GDM1 (cell line): ENCODE measurements at regions not wholly inside any gene's neighbourhood (a gene's known extent, or its start where the extent isn't known, plus 50 kb on each side); places are given as distances from the start of the nearest gene placed in this dataset.

Experiments
- DNase-seq: peaks from one replicate; lab custom pipeline; 2025; lab: John Stamatoyannopoulos, UW

DNA sequence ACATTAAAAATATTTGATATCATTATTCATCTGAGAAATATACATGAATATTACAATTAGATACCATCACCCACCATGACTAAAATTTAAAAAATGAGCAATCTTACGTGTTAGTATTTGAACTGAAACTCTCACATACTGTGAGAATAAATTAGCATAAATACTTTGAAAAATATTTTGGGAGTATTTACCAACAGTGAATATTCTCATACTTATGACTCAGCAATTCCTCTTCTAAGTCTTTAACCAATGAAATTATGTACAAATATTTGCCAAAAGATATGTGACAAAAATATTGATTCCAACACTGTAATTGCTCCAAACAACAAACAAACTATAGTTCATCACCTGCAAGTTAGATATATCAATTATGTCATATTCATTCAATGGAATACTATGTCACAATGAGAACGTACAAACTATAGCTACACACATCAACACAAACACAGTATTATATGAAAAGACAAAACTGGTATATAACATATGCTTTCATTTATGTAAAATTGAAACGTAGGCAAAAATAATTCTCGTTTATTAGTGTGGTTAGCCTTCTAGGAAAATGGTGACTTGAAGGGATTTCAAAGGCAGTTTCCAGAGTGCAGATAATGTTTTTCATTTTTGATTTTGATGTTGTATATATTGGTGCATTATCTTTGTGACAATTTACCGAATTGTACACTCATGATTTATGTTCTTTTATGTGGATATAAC is 742.2 kb downstream of the SLC16A7 start:
- DNase-seq: no peak

DNA sequence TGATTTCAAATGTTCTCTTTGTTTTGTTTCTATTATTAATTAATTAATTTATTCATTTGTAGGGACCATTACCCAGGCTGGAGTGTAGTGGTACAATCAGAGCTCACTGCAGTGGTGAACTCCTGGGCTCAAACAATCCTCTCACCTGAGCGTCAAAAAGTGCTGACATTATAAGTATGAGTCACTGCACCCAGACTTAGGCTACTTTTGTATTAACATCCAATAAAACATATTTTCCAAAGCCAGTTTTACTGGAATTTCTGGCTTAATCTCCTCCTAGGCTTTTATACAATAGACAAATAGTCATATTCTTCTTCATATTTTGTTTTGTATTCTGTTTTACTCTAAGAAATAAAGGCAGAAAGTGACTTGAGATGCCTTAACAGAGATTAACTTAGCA is 749.6 kb downstream of the SLC16A7 start:
- DNase-seq: no peak

DNA sequence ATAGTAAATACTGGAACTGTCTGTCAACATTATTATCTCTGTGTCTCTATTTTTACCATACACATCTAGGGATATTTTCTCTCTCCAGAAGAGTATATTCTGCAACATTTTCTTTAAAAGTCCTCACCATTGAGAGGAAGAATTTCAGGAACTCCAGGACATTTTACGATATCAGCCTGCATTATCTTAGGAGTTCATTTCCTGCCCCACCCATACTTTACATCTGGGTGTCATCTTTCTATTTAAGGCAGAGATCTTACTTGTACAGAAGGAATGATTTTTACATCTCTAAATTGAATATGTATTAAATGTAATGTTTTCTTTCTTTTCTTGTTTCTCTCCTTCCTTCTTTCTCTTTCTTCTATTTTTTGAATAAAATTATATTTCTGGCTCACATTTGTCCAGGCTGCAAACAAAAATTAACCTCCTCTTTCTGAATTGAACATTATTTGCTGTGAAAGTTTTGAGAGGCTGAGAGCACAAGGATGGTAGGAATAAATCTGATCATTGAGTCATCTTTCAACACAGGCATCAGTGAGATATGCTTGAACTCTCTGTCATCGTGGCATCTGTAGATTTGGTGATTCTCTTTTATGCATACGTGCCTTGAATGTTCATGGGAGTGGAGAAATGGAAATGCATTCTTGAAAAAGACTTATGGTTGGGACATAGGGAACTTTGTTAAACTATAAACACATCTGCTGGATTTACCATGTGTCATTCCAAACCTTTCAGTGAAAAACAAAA is 753.6 kb downstream of the SLC16A7 start:
- no peak for DNase-seq

DNA sequence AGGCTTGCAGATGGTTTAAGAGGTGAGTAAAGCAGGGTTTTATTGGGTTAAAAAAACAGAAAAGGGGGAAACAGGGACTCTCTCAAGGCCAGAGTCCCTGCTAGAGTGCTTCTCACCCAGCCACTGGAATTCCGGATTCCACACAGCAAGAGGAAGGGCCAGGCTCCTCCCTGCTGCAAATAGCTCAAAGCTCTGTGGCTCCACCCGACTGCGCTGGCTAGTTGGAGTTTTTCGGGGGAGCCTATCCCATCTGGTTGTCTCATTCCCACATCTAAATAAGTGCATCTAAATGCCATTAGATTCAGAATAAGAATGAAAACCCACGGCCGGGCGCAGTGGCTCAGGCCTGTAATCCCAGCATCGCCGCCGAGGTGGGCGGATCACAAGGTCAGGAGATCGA is 791.5 kb downstream of the SLC16A7 start:
- DNase-seq: no peak

DNA sequence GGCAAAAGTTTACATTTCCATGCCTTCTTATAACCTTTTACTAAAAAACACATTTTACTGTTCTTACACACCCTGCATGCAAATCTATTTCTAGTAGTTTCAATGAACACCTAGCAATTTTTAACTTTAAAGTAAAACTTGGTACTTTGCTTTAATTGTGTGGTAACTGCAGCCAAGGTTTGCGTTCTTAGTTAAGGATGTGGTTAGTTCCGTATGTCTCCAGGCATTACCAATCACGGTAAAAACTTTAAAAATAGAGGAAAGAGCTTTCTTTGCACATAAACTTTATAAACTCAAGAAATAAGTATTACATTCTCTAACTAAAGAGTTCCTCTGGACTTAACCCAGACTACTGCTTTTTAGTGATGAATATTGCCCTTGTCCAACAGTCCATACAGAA is 795.2 kb downstream of the SLC16A7 start:
- no peak for DNase-seq

DNA sequence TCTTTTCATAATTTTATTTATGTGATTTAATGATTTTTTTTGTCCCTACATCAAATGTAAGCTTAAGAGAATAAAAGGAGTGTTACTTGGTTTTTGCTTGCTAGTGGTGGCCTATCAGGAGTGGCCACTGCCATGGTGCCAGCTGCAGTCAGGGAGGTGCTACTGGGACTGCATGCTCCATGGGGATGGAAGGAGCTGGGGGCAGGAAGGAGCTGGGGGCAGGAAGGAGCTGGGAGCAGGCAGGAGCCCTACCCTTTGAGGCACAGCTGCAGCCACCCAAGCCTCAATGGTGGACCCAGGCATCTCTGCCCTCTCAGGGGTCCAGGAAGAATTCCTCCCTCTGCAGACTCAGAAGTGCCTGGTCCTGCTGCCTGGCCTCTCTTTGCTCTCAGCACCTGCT is 796.0 kb downstream of the SLC16A7 start:
- no peak for DNase-seq

DNA sequence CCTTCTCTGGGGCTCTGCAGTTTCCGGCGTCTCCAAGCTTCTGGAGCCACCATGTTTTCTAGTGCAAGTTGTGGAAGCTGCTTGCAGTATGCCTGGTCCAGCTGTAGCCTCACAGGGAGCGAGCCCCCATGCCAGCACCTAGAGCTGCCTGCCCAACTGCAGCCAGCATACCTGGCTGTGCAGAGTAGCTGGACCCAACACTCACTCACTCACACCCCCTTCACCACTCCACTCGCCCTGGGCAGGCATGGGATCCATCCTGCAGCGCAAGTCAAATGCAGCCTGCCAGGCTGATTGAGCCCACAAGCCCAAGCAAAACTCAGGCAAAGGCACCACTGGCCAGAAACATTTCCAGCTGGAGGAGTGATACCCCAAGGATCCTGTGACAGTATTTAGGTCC is 797.3 kb downstream of the SLC16A7 start:
- no peak for DNase-seq

DNA sequence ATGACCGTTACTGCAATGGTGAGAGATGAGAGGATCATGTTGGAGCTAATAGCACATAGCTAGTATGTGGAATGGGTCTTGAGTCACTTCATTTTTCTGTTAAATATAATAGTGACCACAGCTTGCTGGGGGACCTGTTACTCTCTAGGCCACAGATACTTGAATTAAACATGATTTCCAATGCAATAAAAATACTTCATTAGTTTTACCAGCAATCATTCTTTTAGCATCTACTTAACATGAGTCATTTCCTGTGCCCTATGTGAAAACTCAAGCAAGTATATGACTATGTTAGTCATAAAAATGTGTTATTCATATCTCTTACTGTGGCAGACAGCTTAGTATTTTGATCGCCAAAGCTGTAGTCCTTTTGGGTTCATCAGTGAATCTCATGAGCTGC is 798.8 kb downstream of the SLC16A7 start:
- DNase-seq: no peak

DNA sequence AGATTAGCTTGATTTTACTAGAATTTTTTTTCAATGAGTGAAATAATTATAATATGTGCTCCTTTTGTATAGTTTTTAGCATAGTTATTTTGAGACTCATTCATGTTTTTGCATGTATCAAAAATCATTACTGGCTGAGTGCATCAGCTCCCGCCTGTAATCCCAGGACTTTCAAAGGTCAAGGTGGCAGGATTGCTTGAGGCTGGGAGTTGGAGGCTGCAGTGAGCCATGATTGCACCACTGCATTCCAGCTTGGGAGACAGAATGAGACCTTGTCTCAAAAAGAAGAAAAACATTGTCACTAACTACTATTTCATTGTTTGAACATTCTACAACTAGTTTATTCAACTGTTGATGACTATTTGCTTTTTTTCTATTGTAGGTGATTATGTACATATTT is 802.7 kb downstream of the SLC16A7 start:
- no peak for DNase-seq

DNA sequence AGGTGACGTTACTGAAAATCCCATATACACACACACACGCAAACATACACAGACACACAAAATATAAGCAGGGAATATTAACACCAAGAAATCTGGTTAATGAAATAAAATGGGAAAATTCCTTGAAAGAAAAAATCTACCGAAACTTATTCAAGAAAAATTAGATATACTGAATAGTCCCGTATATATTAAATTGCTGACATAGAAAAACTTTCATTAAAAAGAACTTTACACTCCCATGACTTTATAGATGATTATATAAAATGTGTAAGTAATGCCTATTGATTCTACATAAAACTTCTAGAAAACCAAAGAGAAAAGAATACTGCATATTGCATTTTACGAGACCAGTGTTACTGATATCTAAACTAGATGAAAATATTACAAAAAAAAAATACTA is 803.2 kb downstream of the SLC16A7 start:
- no peak for DNase-seq

DNA sequence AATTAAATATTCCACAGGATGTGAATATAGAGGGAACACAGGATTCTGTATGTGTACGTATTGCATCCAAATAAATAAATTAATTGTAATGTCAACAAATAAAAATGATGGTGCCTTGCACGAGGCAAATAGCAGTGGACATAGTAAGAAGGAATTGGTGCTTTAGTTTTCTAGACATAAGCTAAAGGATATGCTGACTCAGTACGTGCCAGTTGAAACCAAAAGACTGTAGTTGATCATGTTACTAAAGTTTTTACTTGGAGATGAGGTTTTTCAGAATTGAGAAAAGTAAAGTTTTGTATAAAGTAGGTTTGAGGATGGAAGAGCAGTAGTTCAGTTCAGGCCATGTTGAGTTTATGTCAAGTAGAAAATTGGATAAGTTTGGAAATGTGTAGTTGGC is 807.2 kb downstream of the SLC16A7 start:
- no peak for DNase-seq

DNA sequence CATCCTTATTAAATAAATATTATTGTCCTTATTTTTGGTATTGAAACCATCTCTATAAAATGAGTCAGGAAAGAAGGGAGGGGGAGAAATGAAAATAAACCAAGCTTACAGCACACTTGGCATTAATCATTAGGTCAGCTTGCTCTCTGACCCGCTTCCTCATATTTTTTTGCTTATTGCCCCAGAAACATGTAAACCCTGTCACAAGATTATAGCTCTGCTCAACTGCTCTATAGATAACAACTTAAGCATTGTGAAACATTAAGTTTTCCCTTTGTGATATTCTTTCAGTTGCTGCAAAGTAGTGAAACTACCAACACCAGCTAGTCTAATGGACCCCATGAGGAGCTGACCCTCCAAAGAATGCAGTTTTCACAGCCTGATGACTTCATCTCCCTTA is 819.5 kb downstream of the SLC16A7 start:
- no peak for DNase-seq

DNA sequence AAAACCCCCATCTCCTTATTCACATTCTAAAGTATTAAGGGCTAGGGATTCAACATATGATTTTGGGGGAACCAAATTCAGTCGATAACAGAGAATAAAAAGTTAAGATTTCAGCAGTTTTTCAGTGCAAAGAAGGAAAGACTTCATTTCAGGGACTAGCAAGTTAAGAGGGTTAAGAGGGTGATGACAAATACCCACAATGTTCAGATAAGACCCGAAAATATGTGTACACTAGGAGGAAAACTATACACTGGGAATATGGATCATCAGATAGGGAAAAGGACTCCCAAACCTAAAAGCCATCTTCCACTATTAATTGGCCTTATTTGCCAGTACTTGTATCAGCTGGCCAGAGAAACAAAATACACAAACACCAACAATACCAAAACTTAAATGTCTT is 824.2 kb downstream of the SLC16A7 start:
- DNase-seq: no peak

DNA sequence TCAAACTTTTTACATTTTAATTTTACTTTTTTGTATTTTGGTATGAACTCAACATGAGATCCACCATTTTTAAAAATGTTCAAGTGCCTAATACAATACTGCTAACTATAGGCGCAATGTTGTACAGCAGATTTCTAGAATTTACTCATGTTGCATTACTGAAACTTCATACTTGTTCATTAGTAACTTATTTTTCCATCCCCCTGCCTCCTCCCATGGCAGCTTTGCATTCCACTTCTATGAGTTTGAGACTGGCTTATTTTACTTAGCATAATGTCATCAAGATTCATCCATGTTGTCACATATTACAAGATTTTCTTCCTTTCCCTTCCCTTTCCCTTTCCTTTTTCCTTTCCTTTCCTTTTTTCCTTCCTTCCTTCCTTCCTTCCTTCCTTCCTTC is 825.9 kb downstream of the SLC16A7 start:
- no peak for DNase-seq

DNA sequence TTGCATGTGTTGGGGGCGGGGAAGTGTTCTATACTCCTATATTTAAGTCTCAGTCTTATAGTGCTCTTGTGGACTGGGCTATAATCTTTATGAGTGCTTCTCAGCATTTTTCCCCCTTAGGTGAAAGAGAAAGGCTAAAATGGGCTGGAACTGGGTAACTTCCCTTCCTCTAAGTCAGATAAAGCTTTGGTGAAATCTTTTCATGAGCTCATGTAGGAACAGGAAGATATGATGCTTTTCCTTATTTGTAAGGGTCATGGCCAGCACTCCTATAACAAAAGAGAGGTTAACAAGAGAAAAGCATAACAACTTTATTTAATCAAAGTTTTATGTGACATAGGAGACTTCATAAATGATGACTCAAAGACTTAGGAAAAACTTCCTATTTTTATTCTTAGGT is 841.5 kb downstream of the SLC16A7 start:
- DNase-seq: no peak

DNA sequence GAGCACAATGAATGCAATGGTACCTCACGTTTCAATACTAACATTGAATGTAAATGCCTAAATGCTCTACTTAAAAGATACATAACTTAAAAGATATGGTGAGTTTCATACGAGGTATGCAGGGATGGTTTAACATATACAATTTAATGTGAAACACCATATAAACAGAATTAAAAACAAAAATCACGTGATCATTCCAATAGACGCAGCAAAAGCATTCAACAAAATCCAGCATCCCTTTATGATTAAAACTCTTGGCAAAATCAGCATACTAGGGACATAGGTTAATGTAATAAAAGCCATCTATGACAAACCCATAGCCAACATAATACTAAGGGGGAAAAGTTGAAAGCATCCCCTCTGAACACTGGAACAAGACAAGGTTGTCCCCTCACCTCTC is 845.7 kb downstream of the SLC16A7 start:
- DNase-seq: no peak

DNA sequence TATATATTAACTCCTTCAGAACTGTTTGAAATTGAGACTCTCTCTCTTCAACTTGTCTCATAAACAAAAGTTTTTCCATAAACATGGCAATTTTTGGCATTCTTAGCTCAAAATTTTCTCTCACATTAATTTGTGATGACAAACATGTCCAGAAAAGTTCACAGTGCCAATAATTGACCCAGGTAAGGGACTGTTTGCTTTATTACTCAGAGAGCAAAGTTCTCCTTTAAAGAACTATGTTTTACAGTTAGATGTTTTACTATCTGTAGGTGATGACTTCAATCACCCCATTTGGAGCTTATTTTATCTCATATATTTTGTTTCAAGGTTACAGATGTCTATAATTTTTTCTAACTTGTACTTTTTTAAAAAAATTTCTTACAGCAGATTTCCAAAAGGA is 855.6 kb downstream of the SLC16A7 start:
- DNase-seq: no peak

DNA sequence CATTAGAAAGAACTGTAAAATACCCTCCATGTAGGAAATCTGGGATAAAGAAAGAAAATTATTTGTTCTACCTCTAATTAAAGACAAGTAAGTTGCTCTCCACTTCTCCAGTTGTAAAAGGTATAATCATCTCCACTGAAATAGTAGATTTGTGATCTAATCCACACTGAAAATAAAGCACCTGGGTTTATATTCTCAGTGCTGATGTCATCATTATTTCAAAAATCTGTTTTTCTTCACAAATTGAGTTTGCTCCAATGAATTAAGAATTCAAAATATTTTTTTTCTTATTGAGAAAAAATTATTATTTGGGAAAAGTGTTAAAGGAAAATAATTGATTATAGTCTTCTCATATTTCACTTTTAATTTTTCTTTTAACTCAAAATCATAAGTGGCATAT is 869.2 kb downstream of the SLC16A7 start:
- no peak for DNase-seq

DNA sequence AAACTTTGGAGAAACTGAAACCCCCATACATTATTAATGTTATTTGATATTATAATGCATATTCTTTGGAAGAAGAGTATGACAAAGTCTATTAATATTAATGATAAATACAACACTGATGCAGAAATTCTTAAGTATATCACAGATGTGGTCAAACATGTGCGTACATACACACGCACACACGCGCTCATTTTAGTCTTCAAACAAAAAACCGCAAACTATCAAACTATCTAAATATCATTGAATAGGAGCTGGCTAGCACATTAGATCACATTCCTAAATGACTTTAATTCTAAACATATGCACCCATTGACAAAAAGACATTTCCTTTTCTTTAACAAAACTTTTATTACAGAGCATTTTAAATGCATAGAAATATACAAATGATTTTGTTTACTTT is 872.7 kb downstream of the SLC16A7 start:
- DNase-seq: no peak

DNA sequence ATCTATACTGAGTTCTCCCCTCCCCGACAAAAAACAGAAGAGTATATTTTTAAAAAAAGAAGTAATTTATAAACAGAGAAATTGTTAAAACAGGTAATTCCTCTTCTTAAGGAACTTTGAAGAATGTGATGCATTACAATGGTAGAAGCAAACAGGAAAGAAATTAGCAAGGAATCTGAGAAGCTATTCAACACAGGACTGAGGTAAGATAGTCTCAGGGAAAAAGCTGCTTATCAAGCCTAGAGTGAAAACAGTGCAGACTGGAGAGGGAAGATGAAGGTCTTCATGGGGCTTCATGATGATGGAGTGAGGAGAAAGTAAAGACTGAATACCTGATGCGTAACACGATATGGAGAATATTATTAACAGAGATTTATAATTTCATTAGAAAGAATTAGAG is 880.0 kb downstream of the SLC16A7 start:
- DNase-seq: no peak

DNA sequence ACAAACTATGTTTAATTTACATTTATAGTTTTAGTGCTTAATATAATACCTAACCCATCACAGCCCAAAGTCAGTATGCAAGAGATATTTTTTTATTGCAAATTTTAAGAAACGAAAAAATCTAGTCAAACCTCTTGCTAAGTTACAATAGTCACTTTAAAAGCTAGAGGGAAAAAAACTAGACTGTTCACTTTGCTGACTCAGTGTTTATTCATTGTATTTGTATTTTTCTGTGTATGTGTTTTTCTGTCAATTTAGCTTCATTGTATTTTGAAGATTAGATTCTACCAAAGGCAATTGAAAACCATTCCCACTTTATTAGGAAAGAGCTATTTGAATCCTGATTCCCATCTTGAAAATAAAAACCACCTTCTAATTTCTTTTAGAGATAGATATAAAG is 891.5 kb downstream of the SLC16A7 start:
- no peak for DNase-seq

DNA sequence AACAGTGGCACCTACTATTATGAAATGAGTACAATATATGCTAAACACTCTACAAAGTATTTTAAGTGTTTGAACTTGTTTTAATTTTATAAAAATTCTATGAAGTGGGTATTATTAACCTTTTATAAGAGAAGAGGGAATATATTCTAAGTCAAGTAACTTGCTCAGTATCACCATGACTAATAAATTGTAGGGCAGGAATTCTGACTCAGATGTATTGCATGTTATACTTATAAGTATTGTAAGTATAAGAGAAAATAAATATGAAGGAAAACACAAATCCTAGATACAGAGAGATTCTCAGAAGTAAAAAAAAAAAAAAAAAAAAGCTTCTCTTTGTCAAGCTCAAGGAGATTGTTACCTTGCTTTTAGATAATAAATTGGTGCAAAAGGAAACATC is 893.2 kb downstream of the SLC16A7 start:
- DNase-seq: no peak

DNA sequence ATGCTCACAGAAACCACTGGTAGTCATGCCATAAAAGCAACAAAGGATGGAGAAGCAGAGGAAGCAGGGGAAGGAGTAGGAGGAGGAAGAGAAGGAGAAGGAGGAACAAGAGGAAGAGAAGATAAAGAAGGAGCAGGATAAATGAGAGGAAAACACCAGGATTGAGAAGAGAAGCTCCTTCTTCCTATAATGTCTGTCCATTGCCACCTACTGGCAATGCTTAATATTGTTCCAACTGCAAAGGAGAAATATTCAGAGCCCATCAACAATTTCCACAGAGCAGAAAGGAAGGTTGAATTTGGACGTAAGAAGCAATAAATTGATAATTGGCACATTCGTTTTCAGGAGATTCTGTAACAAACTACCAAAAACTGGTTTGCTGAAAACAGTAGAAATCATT is 898.4 kb downstream of the SLC16A7 start:
- no peak for DNase-seq

DNA sequence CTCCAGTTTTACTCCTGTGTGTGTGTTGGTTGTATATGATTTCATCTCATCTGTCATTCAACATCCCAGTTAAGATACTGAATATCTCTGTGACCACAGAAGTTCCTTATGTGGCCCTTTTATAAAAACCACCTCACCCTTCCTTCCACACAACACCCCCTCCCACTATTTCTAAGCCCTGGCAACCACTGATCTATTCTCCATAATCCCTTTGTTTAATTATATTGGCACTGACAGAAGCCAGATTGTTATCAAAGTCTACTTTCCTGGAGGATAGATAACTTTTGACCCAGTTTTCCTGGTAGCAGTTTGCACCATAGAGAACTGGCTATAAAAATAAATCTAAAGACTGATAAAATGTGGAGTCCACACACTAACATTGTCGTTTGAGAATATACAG is 902.8 kb downstream of the SLC16A7 start:
- DNase-seq: no peak
